Natural killer cell treated with Interleukin-12 subunit alpha and Interleukin-12 subunit beta and Interleukin-15 and Interleukin-18, amount 100 ng/mL, for 72 hours (primary cell): ENCODE measurements at regions not wholly inside any gene's neighbourhood (a gene's known extent, or its start where the extent isn't known, plus 50 kb on each side); places are given as distances from the start of the nearest gene placed in this dataset.

Source experiments
- ATAC-seq, 2 donors: fragments of 150-1000 bp; cut with Tn5 transposase in 1 of 2; sonication (Bioruptor Pico), chemical (Tn5 transposase) in 1 of 2; 2 replicates each; pipeline ENCODE4 v1.10.0; 2021
- DNase-seq: peaks from one replicate; pipeline ENCODE4 v3.0.0; 2022; ENCODE audit warnings: low spot score
- H3K27ac Mint-ChIP-seq, 2 donors: 1 replicate in 1 of 2; 2 replicates in 1 of 2; pipeline ENCODE4 v1.8.0; 2022; ENCODE audit warnings: mixed read lengths in 2 of 2, mild to moderate bottlenecking in 1 of 2, moderate library complexity in 1 of 2
- H3K27me3 Mint-ChIP-seq, 2 donors: 1 replicate in 1 of 2; 2 replicates in 1 of 2; pipeline ENCODE4 v1.8.0; 2022; ENCODE audit warnings: mixed read lengths in 2 of 2
- H3K36me3 Mint-ChIP-seq: one replicate; pipeline ENCODE4 v1.8.0; 2022; ENCODE audit warnings: mixed read lengths
- H3K4me1 Mint-ChIP-seq, 2 donors: 1 replicate in 1 of 2; 2 replicates in 1 of 2; pipeline ENCODE4 v1.8.0; 2022; ENCODE audit warnings: low read depth in 2 of 2, mixed read lengths in 2 of 2, mild to moderate bottlenecking in 1 of 2
- H3K4me3 Mint-ChIP-seq: one replicate; pipeline ENCODE4 v1.8.0; 2022; ENCODE audit warnings: mixed read lengths
- H3K9me3 Mint-ChIP-seq: 2 replicates; pipeline ENCODE4 v1.8.0; 2022; ENCODE audit warnings: mixed read lengths

- H3K36me3 Mint-ChIP-seq = no peaks in the 10 kb centered on the region
- ATAC-seq (no peak), DNase-seq (no peak)
- no peaks in the 10 kb centered on the region for H3K4me1 Mint-ChIP-seq
- H3K4me3 Mint-ChIP-seq = no peak overlapping the region
- no peak overlapping the region for H3K27ac Mint-ChIP-seq
- H3K27me3 Mint-ChIP-seq = no peaks in the 10 kb centered on the region
- peaks cover 6% of the 10 kb centered on the region for H3K9me3 Mint-ChIP-seq
These were observed 760.4 kb downstream of the TSN start for GRCh38 chr2:122515731-122516290.

GRCh38 chr2:122516775-122517174 is 761.3 kb downstream of the TSN start:
- ATAC-seq (no peak), DNase-seq (no peak)
- no peak overlapping the region for H3K27ac Mint-ChIP-seq
- H3K4me1 Mint-ChIP-seq = no peaks in the 10 kb centered on the region
- H3K36me3 Mint-ChIP-seq = no peaks in the 10 kb centered on the region
- H3K9me3 Mint-ChIP-seq = peaks cover 5% of the 10 kb centered on the region
- no peaks in the 10 kb centered on the region for H3K27me3 Mint-ChIP-seq
- no peak overlapping the region for H3K4me3 Mint-ChIP-seq

- H3K27me3 Mint-ChIP-seq = no peaks in the 10 kb centered on the region
- H3K36me3 Mint-ChIP-seq = no peaks in the 10 kb centered on the region
- no peak for ATAC-seq
- no peak for DNase-seq
- no peaks in the 10 kb centered on the region for H3K4me1 Mint-ChIP-seq
- no peak overlapping the region for H3K4me3 Mint-ChIP-seq
- H3K27ac Mint-ChIP-seq = no peak overlapping the region
- peaks cover 5% of the 10 kb centered on the region for H3K9me3 Mint-ChIP-seq
These were observed 763.9 kb downstream of the TSN start for GRCh38 chr2:122519366-122519765.

GRCh38 chr2:122519821-122520611 is 764.6 kb downstream of the TSN start:
- H3K27ac Mint-ChIP-seq = no peak overlapping the region
- H3K36me3 Mint-ChIP-seq = no peaks in the 10 kb centered on the region
- DNase-seq (no peak), ATAC-seq (no peak)
- H3K4me1 Mint-ChIP-seq = no peaks in the 10 kb centered on the region
- no peak overlapping the region for H3K4me3 Mint-ChIP-seq
- H3K27me3 Mint-ChIP-seq = no peaks in the 10 kb centered on the region
- H3K9me3 Mint-ChIP-seq = peaks cover 5% of the 10 kb centered on the region

GRCh38 chr2:122523143-122523542 is 767.7 kb downstream of the TSN start:
- ATAC-seq (no peak), DNase-seq (no peak)
- no peak overlapping the region for H3K27ac Mint-ChIP-seq
- no peak overlapping the region for H3K4me3 Mint-ChIP-seq
- no peaks in the 10 kb centered on the region for H3K4me1 Mint-ChIP-seq
- no peaks in the 10 kb centered on the region for H3K27me3 Mint-ChIP-seq
- no peaks in the 10 kb centered on the region for H3K36me3 Mint-ChIP-seq
- peaks cover 8% of the 10 kb centered on the region for H3K9me3 Mint-ChIP-seq

- H3K4me1 Mint-ChIP-seq = no peaks in the 10 kb centered on the region
- H3K36me3 Mint-ChIP-seq = no peaks in the 10 kb centered on the region
- H3K4me3 Mint-ChIP-seq = no peak overlapping the region
- ATAC-seq (no peak), DNase-seq (no peak)
- H3K9me3 Mint-ChIP-seq = peaks cover 8% of the 10 kb centered on the region
- no peak overlapping the region for H3K27ac Mint-ChIP-seq
- H3K27me3 Mint-ChIP-seq = no peaks in the 10 kb centered on the region
These were observed 768.5 kb downstream of the TSN start for GRCh38 chr2:122523981-122524380.

- no peaks in the 10 kb centered on the region for H3K4me1 Mint-ChIP-seq
- ATAC-seq (no peak), DNase-seq (no peak)
- H3K36me3 Mint-ChIP-seq = no peaks in the 10 kb centered on the region
- no peak overlapping the region for H3K27ac Mint-ChIP-seq
- H3K9me3 Mint-ChIP-seq = peaks cover 13% of the 10 kb centered on the region
- H3K27me3 Mint-ChIP-seq = no peaks in the 10 kb centered on the region
- no peak overlapping the region for H3K4me3 Mint-ChIP-seq
These were observed 769.9 kb downstream of the TSN start for GRCh38 chr2:122525336-122525735.

GRCh38 chr2:122528061-122528460 is 772.6 kb downstream of the TSN start:
- H3K4me1 Mint-ChIP-seq = no peaks in the 10 kb centered on the region
- H3K9me3 Mint-ChIP-seq = peaks cover 13% of the 10 kb centered on the region
- DNase-seq (no peak), ATAC-seq (no peak)
- no peak overlapping the region for H3K27ac Mint-ChIP-seq
- no peaks in the 10 kb centered on the region for H3K27me3 Mint-ChIP-seq
- no peak overlapping the region for H3K4me3 Mint-ChIP-seq
- H3K36me3 Mint-ChIP-seq = no peaks in the 10 kb centered on the region

- no peak overlapping the region for H3K27ac Mint-ChIP-seq
- no peak for DNase-seq
- no peak for ATAC-seq
- H3K4me1 Mint-ChIP-seq = no peaks in the 10 kb centered on the region
- peaks cover 9% of the 10 kb centered on the region for H3K9me3 Mint-ChIP-seq
- no peaks in the 10 kb centered on the region for H3K27me3 Mint-ChIP-seq
- no peak overlapping the region for H3K4me3 Mint-ChIP-seq
- no peaks in the 10 kb centered on the region for H3K36me3 Mint-ChIP-seq
These were observed 773.7 kb downstream of the TSN start for GRCh38 chr2:122528958-122529705.

GRCh38 chr2:122530814-122531213 is 775.4 kb downstream of the TSN start:
- no peak overlapping the region for H3K4me3 Mint-ChIP-seq
- H3K9me3 Mint-ChIP-seq = peaks cover 13% of the 10 kb centered on the region
- ATAC-seq = no peak

GRCh38 chr2:122531290-122532071 is 776.0 kb downstream of the TSN start:
- Mint-ChIP-seq H3K27me3 (no peaks in the 10 kb centered on the region), H3K36me3 (no peaks in the 10 kb centered on the region), H3K27ac (no peak overlapping the region), H3K4me1 (no peaks in the 10 kb centered on the region), H3K4me3 (no peak overlapping the region), H3K9me3 (peaks cover 13% of the 10 kb centered on the region)
- ATAC-seq (no peak), DNase-seq (no peak)

More at GRCh38 chr2:122530814-122531213, 775.4 kb downstream of the TSN start:
- Mint-ChIP-seq H3K36me3 (no peaks in the 10 kb centered on the region), H3K27me3 (no peaks in the 10 kb centered on the region), H3K27ac (no peak overlapping the region), H3K4me1 (no peaks in the 10 kb centered on the region)
- no peak for DNase-seq

GRCh38 chr2:122532072-122532344 is 776.6 kb downstream of the TSN start:
- H3K4me1 Mint-ChIP-seq = no peaks in the 10 kb centered on the region
- no peaks in the 10 kb centered on the region for H3K27me3 Mint-ChIP-seq
- ATAC-seq (no peak), DNase-seq (no peak)
- H3K9me3 Mint-ChIP-seq = peaks cover 9% of the 10 kb centered on the region
- no peaks in the 10 kb centered on the region for H3K36me3 Mint-ChIP-seq
- no peak overlapping the region for H3K27ac Mint-ChIP-seq
- no peak overlapping the region for H3K4me3 Mint-ChIP-seq

- no peaks in the 10 kb centered on the region for H3K4me1 Mint-ChIP-seq
- no peaks in the 10 kb centered on the region for H3K36me3 Mint-ChIP-seq
- no peak overlapping the region for H3K4me3 Mint-ChIP-seq
- H3K27me3 Mint-ChIP-seq = no peaks in the 10 kb centered on the region
- no peak overlapping the region for H3K27ac Mint-ChIP-seq
- H3K9me3 Mint-ChIP-seq = peaks cover 9% of the 10 kb centered on the region
- ATAC-seq = no peak
- DNase-seq = no peak
These were observed 777.0 kb downstream of the TSN start for GRCh38 chr2:122532481-122532880.
